Neural crest cell (in vitro differentiated cells): ENCODE measurements at regions not wholly inside any gene's neighbourhood (a gene's known extent, or its start where the extent isn't known, plus 50 kb on each side); places are given as distances from the start of the nearest gene placed in this dataset.

Source experiments
- DNase-seq: peaks from one replicate; pipeline ENCODE4 v3.0.0; 2021; ENCODE audit warnings: low read depth, mixed read lengths, low spot score
- H3K27ac Mint-ChIP-seq: one replicate; pipeline ENCODE4 v1.8.0; 2021; ENCODE audit warnings: mild to moderate bottlenecking, mixed read lengths; ENCODE audit not compliant: unreplicated experiment
- H3K27me3 Mint-ChIP-seq: 2 replicates; pipeline ENCODE4 v1.8.0; 2021; ENCODE audit warnings: low read depth, mild to moderate bottlenecking, mixed read lengths
- H3K36me3 Mint-ChIP-seq: 2 replicates; pipeline ENCODE4 v1.8.0; 2021; ENCODE audit warnings: low read depth, mild to moderate bottlenecking, mixed read lengths
- H3K4me1 Mint-ChIP-seq: 2 replicates; pipeline ENCODE4 v1.8.0; 2021; ENCODE audit warnings: mixed read lengths
- H3K4me3 Mint-ChIP-seq: one replicate; pipeline ENCODE4 v1.8.0; 2021; ENCODE audit warnings: mild to moderate bottlenecking, mixed read lengths
- H3K9me3 Mint-ChIP-seq: 2 replicates; pipeline ENCODE4 v1.8.0; 2021; ENCODE audit warnings: mixed read lengths
- CTCF ChIP-seq: fragments of 200-600 bp; sonication (generic); conservative IDR thresholded peaks from 2 replicates; pipeline ENCODE4 v1.5.0; 2021; ENCODE audit warnings: antibody characterized with exemption, mild to moderate bottlenecking

DNA sequence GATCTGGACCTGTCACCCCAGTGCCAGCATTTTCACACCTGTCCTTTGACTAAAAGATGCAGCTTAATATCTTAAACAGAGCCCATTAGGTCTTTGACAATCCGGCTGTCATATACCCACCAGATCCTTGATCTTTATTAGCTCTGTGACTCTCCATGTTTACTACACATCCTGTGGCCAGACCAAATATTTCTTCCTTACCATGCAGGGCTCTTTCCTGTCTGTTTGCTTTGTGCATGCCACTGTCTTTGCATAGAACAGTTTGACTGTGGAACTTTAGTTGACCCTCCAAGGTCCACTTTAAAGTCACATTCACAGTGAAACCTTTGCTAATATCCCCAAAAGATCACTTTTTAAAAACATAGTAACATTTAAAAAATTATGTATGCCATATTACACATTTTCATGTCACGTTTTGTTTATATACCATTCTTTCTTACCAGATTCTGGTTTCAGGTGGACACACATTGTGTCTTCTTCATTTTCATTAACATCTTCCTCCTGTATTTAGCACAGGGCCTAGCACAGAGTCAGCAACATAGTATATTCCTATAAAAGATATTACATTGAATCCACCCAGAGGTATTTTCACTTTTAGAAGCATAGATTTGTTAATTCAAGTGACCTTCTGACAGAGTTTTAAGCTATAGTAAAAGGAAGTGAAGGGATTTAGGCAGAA lies 95.8 kb downstream of the RAP2B start:
- Mint-ChIP-seq H3K4me1 (no peaks in the 10 kb centered on the region), H3K27ac (no peak overlapping the region), H3K27me3 (no peaks in the 10 kb centered on the region), H3K4me3 (no peak overlapping the region), H3K36me3 (no peaks in the 10 kb centered on the region), H3K9me3 (no peaks in the 10 kb centered on the region)
- no peak for TF ChIP-seq CTCF
- DNase-seq: no peak

DNA sequence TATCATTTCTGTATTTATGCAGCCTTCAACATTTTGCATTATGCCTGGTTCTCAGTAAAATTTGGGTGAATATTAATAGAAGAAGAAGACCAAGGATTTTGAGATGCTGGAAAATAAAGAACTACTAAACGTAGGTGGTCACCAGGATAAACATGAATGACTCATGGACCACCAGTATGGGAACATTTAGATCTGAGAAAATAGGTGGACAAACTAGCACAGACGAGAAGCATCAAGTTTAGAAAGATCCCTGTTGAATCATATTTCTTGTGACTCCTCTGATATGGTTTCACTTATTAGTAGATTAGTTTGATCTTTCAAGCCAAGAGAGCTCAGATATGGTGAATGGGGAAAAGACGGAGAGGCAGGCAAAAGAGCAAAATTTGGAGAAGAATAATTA lies 97.9 kb downstream of the RAP2B start:
- TF ChIP-seq CTCF: no peak
- Mint-ChIP-seq H3K9me3 (peaks cover 3% of the 10 kb centered on the region), H3K27me3 (no peaks in the 10 kb centered on the region), H3K4me1 (no peaks in the 10 kb centered on the region), H3K36me3 (no peaks in the 10 kb centered on the region), H3K27ac (no peak overlapping the region), H3K4me3 (no peak overlapping the region)
- DNase-seq: no peak

DNA sequence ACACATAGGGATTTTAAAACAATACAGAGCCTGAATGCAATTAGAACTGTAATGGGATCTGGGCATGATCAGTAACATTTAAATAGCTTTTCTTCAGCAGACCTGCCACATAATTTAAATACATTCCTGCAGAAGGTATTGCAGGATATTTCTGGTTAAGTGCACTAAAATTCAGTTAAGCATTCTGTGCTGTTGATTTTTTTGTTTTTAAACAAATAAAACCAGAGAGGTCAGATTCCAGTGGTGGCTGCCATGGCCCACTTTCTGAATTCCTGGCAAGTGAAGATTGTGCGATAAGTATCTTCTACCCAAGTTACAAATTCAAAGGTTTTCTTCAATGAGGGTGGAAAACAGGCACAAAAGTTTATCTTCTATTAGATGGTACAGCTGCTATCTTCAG lies 98.7 kb downstream of the RAP2B start:
- peaks cover 3% of the 10 kb centered on the region for H3K9me3 Mint-ChIP-seq
- H3K4me3 Mint-ChIP-seq: no peak overlapping the region
- no peaks in the 10 kb centered on the region for H3K36me3 Mint-ChIP-seq
- TF ChIP-seq CTCF: no peak
- no peaks in the 10 kb centered on the region for H3K27me3 Mint-ChIP-seq
- no peak overlapping the region for H3K27ac Mint-ChIP-seq
- DNase-seq: no peak
- H3K4me1 Mint-ChIP-seq: no peaks in the 10 kb centered on the region

DNA sequence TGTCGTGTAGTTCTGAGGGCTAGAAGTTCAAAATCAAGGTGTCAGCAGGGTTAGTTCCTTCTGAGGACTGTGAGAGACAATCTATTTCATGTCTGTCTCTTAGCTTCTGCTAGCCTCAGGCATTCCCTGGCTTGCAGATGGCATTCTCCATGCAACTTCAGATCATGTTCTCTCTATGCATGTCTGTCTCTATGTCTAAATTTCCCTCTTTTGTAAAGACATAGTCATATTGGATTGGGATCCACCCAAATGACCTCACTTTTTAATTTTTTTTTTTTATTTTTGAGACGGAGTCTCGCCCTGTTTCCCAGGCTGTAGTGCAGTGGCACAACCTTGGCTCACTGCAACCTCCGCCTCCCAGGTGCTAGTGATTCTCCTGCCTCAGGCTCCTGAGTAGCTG lies 104.6 kb downstream of the RAP2B start:
- no peak for TF ChIP-seq CTCF
- Mint-ChIP-seq H3K27me3 (no peaks in the 10 kb centered on the region), H3K4me3 (no peak overlapping the region), H3K4me1 (no peaks in the 10 kb centered on the region), H3K9me3 (peaks cover 9% of the 10 kb centered on the region), H3K27ac (no peak overlapping the region), H3K36me3 (no peaks in the 10 kb centered on the region)
- no peak for DNase-seq

GRCh38 chr3:153268564-153269279 lies 106.7 kb downstream of the RAP2B start:
- H3K9me3 Mint-ChIP-seq: peaks cover 9% of the 10 kb centered on the region
- no peaks in the 10 kb centered on the region for H3K27me3 Mint-ChIP-seq
- TF ChIP-seq CTCF: no peak
- no peak overlapping the region for H3K4me3 Mint-ChIP-seq
- H3K27ac Mint-ChIP-seq: no peak overlapping the region
- no peak for DNase-seq
- no peaks in the 10 kb centered on the region for H3K4me1 Mint-ChIP-seq
- no peaks in the 10 kb centered on the region for H3K36me3 Mint-ChIP-seq
